ENCODE measurements at regions not wholly inside any gene's neighbourhood (a gene's known extent, or its start where the extent isn't known, plus 50 kb on each side); places are given as distances from the start of the nearest gene placed in this dataset.

- no peak for DNase-seq (ENCODE audit: low read depth in 1 of 2, low spot score in 1 of 2)
Observed at GRCh38 chr6:40912158-40912946, 126.7 kb downstream of the UNC5CL start.

- DNase-seq (ENCODE audit: low read depth in 1 of 2, low spot score in 1 of 2): no peak
Observed at GRCh38 chr6:40910260-40910893, 128.6 kb downstream of the UNC5CL start.

- no peak for DNase-seq (ENCODE audit: low read depth in 1 of 2, low spot score in 1 of 2)
Observed at GRCh38 chr6:40909811-40910210, 129.2 kb downstream of the UNC5CL start.

GRCh38 chr6:40907198-40907701 is 131.8 kb downstream of the UNC5CL start:
- no peak for DNase-seq (ENCODE audit: low read depth in 1 of 2, low spot score in 1 of 2)

DNA sequence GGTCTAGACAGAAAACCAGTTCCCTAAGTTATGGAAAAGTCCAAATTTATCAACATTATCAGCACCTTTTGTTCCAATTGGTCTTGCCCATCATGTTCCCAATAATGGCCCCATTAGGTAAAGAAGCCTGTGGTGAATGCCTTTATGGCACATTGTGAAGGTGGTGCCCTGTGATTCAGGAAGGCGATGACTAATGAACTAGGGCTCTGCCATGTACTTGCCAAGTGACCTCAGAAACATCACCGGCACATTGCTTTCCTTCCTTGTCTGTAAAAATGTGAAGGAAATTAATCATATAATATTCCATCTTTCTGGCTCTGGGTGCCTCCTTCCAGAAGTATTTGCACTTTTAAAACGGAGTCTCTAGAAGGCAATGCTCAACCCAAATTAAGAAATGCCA is 132.3 kb downstream of the UNC5CL start:
- DNase-seq (ENCODE audit: low read depth in 1 of 2, low spot score in 1 of 2): no peak

- no peak for DNase-seq (ENCODE audit: low read depth in 1 of 2, low spot score in 1 of 2)
Observed at GRCh38 chr6:40904583-40905194, 134.3 kb downstream of the UNC5CL start.

GRCh38 chr6:40903456-40903855 is 135.6 kb downstream of the UNC5CL start:
- DNase-seq (ENCODE audit: low read depth in 1 of 2, low spot score in 1 of 2): no peak

- DNase-seq (ENCODE audit: low read depth in 1 of 2, low spot score in 1 of 2): no peak
Observed at GRCh38 chr6:40901322-40902055, 137.5 kb downstream of the UNC5CL start.

DNA sequence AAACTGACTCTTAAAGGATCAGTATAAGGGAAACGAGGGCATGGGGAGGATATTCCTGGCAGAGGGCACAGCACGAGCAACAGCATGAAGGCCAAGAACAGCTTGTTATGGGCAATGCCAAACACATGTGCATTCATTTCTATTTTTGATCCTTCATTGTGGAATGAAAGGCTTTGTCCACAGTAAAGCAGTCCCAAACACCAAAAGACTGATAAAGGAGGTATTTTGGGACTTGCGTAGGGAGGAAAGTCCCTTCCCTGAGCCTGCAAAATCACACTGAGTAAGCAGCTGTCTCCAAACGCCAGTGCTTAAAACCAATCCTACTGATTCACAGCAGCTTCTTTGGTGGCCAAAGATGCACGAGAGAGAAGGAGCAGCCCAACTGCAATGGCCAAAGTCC is 138.2 kb downstream of the UNC5CL start:
- no peak for DNase-seq (ENCODE audit: low read depth in 1 of 2, low spot score in 1 of 2)

GRCh38 chr6:40899684-40900155 is 139.3 kb downstream of the UNC5CL start:
- DNase-seq (ENCODE audit: low read depth in 1 of 2, low spot score in 1 of 2): no peak

GRCh38 chr6:40898073-40898472 is 140.9 kb downstream of the UNC5CL start:
- DNase-seq (ENCODE audit: low read depth in 1 of 2, low spot score in 1 of 2): no peak

DNA sequence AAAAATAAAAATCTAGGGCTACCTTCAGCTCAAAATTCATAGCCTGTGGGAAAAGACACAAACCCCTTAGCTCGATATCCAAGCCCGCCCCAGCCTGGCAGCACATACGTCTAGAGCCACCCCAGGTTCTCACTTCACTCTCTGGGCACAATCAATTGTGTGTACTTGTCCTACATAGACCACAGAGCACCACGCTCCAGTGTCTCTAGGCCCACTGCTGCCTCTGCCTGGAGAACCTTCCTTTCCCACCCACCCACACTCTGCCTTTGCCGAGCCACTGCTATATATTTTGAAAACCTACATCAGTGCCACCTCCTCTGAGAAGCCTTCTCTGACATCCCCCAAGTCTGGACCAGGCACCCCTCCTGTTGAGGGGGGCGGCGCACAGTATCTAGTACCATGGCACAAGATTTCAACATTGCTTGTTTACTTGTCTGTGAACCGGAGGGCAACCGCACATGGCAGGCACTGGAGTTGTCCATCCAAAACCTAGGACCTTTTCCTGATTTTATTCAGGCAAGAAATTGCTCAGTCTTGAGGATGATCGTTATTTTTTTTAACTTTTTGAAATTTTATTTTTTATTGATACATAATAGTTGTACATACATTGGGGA is 141.5 kb downstream of the UNC5CL start:
- DNase-seq (ENCODE audit: low read depth in 1 of 2, low spot score in 1 of 2): no peak

- no peak for DNase-seq (ENCODE audit: low read depth in 1 of 2, low spot score in 1 of 2)
Observed at GRCh38 chr6:40896696-40897095, 142.3 kb downstream of the UNC5CL start.

GRCh38 chr6:40894962-40895799 is 143.8 kb downstream of the UNC5CL start:
- DNase-seq (ENCODE audit: low read depth in 1 of 2, low spot score in 1 of 2): no peak

DNA sequence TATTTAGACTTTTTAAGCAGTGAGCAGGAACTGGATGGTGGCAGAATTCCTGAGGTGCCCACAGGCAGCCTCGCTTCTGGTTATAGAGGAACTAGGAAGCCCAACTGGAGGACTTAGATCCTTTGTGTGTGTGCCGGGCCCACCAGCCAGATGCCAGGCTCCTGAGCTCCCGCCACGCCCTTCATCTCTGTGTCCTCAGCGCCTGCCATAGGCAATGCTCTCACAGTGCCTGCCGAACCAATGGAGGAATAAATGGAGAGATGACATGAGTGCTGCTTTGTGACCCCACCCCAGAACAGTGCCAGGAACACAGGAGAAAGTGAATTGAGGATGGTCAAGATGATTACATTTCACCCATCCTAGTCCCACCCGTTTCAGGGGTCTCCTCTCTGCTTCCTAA is 146.0 kb downstream of the UNC5CL start:
- no peak for DNase-seq (ENCODE audit: low read depth in 1 of 2, low spot score in 1 of 2)

GRCh38 chr6:40892223-40892622 is 146.8 kb downstream of the UNC5CL start:
- no peak for DNase-seq (ENCODE audit: low read depth in 1 of 2, low spot score in 1 of 2)

GRCh38 chr6:40891686-40892085 is 147.3 kb downstream of the UNC5CL start:
- DNase-seq (ENCODE audit: low read depth in 1 of 2, low spot score in 1 of 2): no peak

- DNase-seq (ENCODE audit: low read depth in 1 of 2, low spot score in 1 of 2): no peak
Observed at GRCh38 chr6:40891131-40891530, 147.9 kb downstream of the UNC5CL start.

DNA sequence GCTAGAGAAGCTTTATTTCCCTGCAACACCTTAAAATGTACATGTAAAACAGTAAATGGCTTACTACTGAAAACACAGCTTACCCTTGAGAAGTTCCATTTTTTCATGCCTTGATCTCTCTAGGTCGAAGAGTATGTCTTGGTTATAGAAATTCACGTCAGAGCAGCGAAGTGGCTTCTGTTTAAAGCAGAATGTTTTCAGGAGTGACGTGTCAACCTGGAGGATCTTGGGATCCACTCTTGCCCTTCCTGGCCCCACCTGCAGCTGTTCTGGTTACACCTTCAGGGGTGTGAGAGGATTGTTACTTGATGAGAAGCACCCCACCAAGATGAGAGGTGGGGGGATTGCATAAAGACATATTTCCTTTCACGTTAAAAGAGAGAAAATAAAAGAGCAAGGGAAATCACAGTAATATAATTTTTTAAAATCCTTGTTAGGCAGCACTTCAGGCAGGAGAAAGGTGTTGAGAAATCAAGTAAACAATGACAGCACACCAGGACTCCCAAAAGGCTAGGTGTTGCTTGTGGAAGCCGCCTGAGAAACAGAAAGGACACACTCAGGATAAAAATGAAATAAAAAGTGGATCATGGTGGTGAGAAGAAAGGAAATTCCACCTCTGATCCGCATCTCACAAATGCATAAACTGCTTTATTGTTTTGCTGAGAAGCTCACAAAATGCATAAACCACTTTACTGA is 149.7 kb downstream of the UNC5CL start:
- DNase-seq (ENCODE audit: low read depth in 1 of 2, low spot score in 1 of 2): no peak

All from activated CD4-positive, alpha-beta T cell treated with anti-CD3 and anti-CD28 coated beads, Interleukin-2, amount 50 U/mL, for 24 hours (primary cell).